Left hindlimb (tissue), 1 donor: ENCODE measurements at regions not wholly inside any gene's neighbourhood (a gene's known extent, or its start where the extent isn't known, plus 50 kb on each side); places are given as distances from the start of the nearest gene placed in this dataset.

Experiments
- DNase-seq: peaks from one replicate; pipeline ENCODE4 v3.0.0-alpha.2; 2018

GRCh38 chr2:147646818-147647468 is 197.9 kb upstream of the ACVR2A start:
- no peak for DNase-seq

- no peak for DNase-seq
Measured at GRCh38 chr2:147644491-147644890, 200.3 kb upstream of the ACVR2A start.

GRCh38 chr2:147642765-147643164 is 202.1 kb upstream of the ACVR2A start:
- DNase-seq = no peak

- no peak for DNase-seq
Measured at GRCh38 chr2:147641651-147642050, 203.2 kb upstream of the ACVR2A start.

- no peak for DNase-seq
Measured at GRCh38 chr2:147639891-147640290, 204.9 kb upstream of the ACVR2A start.

GRCh38 chr2:147639386-147639785 is 205.4 kb upstream of the ACVR2A start:
- no peak for DNase-seq

GRCh38 chr2:147636886-147637285 is 207.9 kb upstream of the ACVR2A start:
- DNase-seq = no peak

GRCh38 chr2:147636238-147636882 is 208.5 kb upstream of the ACVR2A start:
- peak; percentile 43 for DNase-seq

- DNase-seq = no peak
Measured at GRCh38 chr2:147634826-147635225, 210.0 kb upstream of the ACVR2A start.

GRCh38 chr2:147632198-147632597 is 212.6 kb upstream of the ACVR2A start:
- DNase-seq = no peak

- no peak for DNase-seq
Measured at GRCh38 chr2:147631294-147631693, 213.5 kb upstream of the ACVR2A start.

GRCh38 chr2:147630585-147630984 is 214.2 kb upstream of the ACVR2A start:
- no peak for DNase-seq

- DNase-seq = no peak
Measured at GRCh38 chr2:147628971-147629421, 215.8 kb upstream of the ACVR2A start.

- DNase-seq = no peak
Measured at GRCh38 chr2:147623328-147623727, 221.5 kb upstream of the ACVR2A start.

- DNase-seq = no peak
Measured at GRCh38 chr2:147621656-147622197, 223.1 kb upstream of the ACVR2A start.

GRCh38 chr2:147619808-147620207 is 225.0 kb upstream of the ACVR2A start:
- DNase-seq = no peak

- DNase-seq = no peak
Measured at GRCh38 chr2:147615726-147616125, 229.1 kb upstream of the ACVR2A start.

- DNase-seq = no peak
Measured at GRCh38 chr2:147614979-147615470, 229.8 kb upstream of the ACVR2A start.

- DNase-seq = no peak
Measured at GRCh38 chr2:147614471-147614870, 230.4 kb upstream of the ACVR2A start.

- no peak for DNase-seq
Measured at GRCh38 chr2:147610496-147611040, 234.3 kb upstream of the ACVR2A start.

- DNase-seq = no peak
Measured at GRCh38 chr2:147609301-147609700, 235.5 kb upstream of the ACVR2A start.

GRCh38 chr2:147607379-147607778 is 237.4 kb upstream of the ACVR2A start:
- no peak for DNase-seq

GRCh38 chr2:147603876-147604275 is 241.0 kb upstream of the ACVR2A start:
- DNase-seq = no peak

GRCh38 chr2:147603447-147603846 is 241.4 kb upstream of the ACVR2A start:
- no peak for DNase-seq
